Astrocyte (in vitro differentiated cells and primary cell): ENCODE measurements at regions not wholly inside any gene's neighbourhood (a gene's known extent, or its start where the extent isn't known, plus 50 kb on each side); places are given as distances from the start of the nearest gene placed in this dataset.

Experiments used
- CTCF ChIP-seq: IDR thresholded peaks from 2 replicates; pipeline ENCODE4 v1.5.1; 2011; ENCODE audit warnings: low read depth, mild to moderate bottlenecking, inconsistent platforms, low read length, moderate library complexity; ENCODE audit not compliant: insufficient read depth
- EZH2 ChIP-seq: IDR thresholded peaks from 2 replicates; pipeline ENCODE4 v1.6.1; 2012; ENCODE audit warnings: mild to moderate bottlenecking, low read length, inconsistent platforms; ENCODE audit not compliant: insufficient read depth

GRCh38 chr11:130604606-130605005 lies 156.2 kb downstream of the ADAMTS15 start:
- TF ChIP-seq CTCF (no peak), EZH2 (no peak)
